SK-N-SH (cell line): ENCODE measurements at regions not wholly inside any gene's neighbourhood (a gene's known extent, or its start where the extent isn't known, plus 50 kb on each side); places are given as distances from the start of the nearest gene placed in this dataset.
A peak's percentile ranks its signal among the peaks of the same experiment; 100 is the strongest.

Experiments
- CTCF ChIP-seq: fragments of 200-600 bp; sonication (generic); IDR thresholded peaks from 2 replicates; pipeline ENCODE4 v1.6.1; 2017; ENCODE audit warnings: antibody characterized with exemption, mild to moderate bottlenecking, moderate library complexity
- EP300 ChIP-seq, 2 experiments: IDR thresholded peaks; 2 replicates each; pipeline versions ENCODE4 v1.4.0 to v1.6.1; 2012; ENCODE audit warnings: borderline replicate concordance in 1 of 2, low read depth in 1 of 2, low read length in 1 of 2
- GABPA ChIP-seq: IDR thresholded peaks from 2 replicates; pipeline ENCODE4 v1.4.0; 2012; ENCODE audit warnings: low read depth, mild to moderate bottlenecking
- IRF3 ChIP-seq: fragments of 150-350 bp; IDR thresholded peaks from 2 replicates; pipeline ENCODE4 v1.6.1; 2016; ENCODE audit warnings: mild to moderate bottlenecking, low read depth, low read length
- POLR2AphosphoS5 ChIP-seq: IDR thresholded peaks from 2 replicates; pipeline ENCODE4 v1.6.1; 2012; ENCODE audit warnings: low read depth, low read length
- RAD21 ChIP-seq: IDR thresholded peaks from 2 replicates; pipeline ENCODE4 v1.6.1; 2012; ENCODE audit warnings: mild to moderate bottlenecking, low read length
- REST ChIP-seq: IDR thresholded peaks from 2 replicates; pipeline ENCODE4 v1.6.1; 2012; ENCODE audit warnings: mild to moderate bottlenecking, low read depth, low read length, moderate library complexity
- RXRA ChIP-seq: IDR thresholded peaks from 2 replicates; pipeline ENCODE4 v1.4.0; 2012; ENCODE audit warnings: low read depth, mild to moderate bottlenecking, borderline replicate concordance
- TAF1 ChIP-seq: IDR thresholded peaks from 2 replicates; pipeline ENCODE4 v1.6.1; 2012; ENCODE audit warnings: low read depth, mild to moderate bottlenecking, low read length, moderate library complexity, borderline replicate concordance
- TCF12 ChIP-seq: IDR thresholded peaks from 2 replicates; pipeline ENCODE4 v1.4.0; 2012
- TEAD4 ChIP-seq: IDR thresholded peaks from 2 replicates; pipeline ENCODE4 v1.4.0; 2012; ENCODE audit warnings: mild to moderate bottlenecking, borderline replicate concordance; ENCODE audit not compliant: insufficient read depth
- USF1 ChIP-seq: IDR thresholded peaks from 2 replicates; pipeline ENCODE4 v1.4.0; 2012; ENCODE audit warnings: low read depth, borderline replicate concordance
- YY1 ChIP-seq: IDR thresholded peaks from 2 replicates; pipeline ENCODE4 v1.4.0; 2012; ENCODE audit warnings: low read depth, mild to moderate bottlenecking
- TF ChIP-seq, protein P1 (sequence below): IDR thresholded peaks from 2 replicates; pipeline ENCODE4 v1.4.0; 2012; ENCODE audit warnings: low read depth, borderline replicate concordance

DNA sequence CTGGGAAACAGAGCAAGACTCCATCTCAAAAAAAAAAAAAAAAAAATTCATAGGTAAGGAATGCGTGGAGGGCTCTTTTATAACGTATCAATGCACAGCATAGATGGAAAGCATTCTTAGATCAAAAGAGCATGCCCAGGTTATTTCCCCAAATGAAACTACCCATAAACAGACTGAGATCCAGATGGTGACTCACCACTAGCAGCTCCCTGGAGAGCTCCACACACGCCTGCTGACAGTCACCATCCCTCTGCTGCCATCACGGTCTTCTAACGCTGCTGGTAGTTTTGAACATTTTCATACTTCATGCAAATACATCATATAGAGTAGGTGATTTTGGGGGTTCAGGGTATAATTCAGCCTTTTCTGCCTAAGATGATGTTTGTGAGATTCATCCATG, 136.9 kb downstream of the ASMT start:
- TF ChIP-seq USF1 = no peak
- no peak for TF ChIP-seq CTCF
- no peak for TF ChIP-seq RAD21
- TF ChIP-seq GABPA = no peak
- TF ChIP-seq, protein P1, sequence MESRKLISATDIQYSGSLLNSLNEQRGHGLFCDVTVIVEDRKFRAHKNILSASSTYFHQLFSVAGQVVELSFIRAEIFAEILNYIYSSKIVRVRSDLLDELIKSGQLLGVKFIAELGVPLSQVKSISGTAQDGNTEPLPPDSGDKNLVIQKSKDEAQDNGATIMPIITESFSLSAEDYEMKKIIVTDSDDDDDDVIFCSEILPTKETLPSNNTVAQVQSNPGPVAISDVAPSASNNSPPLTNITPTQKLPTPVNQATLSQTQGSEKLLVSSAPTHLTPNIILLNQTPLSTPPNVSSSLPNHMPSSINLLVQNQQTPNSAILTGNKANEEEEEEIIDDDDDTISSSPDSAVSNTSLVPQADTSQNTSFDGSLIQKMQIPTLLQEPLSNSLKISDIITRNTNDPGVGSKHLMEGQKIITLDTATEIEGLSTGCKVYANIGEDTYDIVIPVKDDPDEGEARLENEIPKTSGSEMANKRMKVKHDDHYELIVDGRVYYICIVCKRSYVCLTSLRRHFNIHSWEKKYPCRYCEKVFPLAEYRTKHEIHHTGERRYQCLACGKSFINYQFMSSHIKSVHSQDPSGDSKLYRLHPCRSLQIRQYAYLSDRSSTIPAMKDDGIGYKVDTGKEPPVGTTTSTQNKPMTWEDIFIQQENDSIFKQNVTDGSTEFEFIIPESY = no peak
- TF ChIP-seq REST = no peak
- TF ChIP-seq TCF12 = peak; percentile 26; the same call in 1 of the 2 replicates
- no peak for TF ChIP-seq POLR2AphosphoS5
- no peak for TF ChIP-seq YY1
- TF ChIP-seq IRF3 = no peak
- TF ChIP-seq TEAD4 = no peak
- no peak for TF ChIP-seq RXRA
- no peak for TF ChIP-seq TAF1
- TF ChIP-seq EP300 (IDR thresholded peaks at IDR 0.05; ENCODE audit: borderline replicate concordance in 1 of 2, low read depth in 1 of 2, low read length in 1 of 2) = no peak
